NCI-H460 (cell line): ENCODE measurements at regions not wholly inside any gene's neighbourhood (a gene's known extent, or its start where the extent isn't known, plus 50 kb on each side); places are given as distances from the start of the nearest gene placed in this dataset.
A peak's percentile ranks its signal among the peaks of the same experiment; 100 is the strongest.

Experiments used
- DNase-seq: peaks from one replicate; pipeline ENCODE4 v3.0.0-alpha.2; 2016; ENCODE audit warnings: low read depth; ENCODE audit errors: extremely low read depth

- no peak for DNase-seq
Observed at GRCh38 chr14:80381807-80382363, 170.6 kb upstream of the DIO2 start.

- DNase-seq: no peak
Observed at GRCh38 chr14:80379035-80379434, 167.7 kb upstream of the DIO2 start.

GRCh38 chr14:80378084-80378690 lies 166.9 kb upstream of the DIO2 start:
- DNase-seq: no peak

GRCh38 chr14:80364816-80365215 lies 153.5 kb upstream of the DIO2 start:
- DNase-seq: no peak

GRCh38 chr14:80364274-80364673 lies 153.0 kb upstream of the DIO2 start:
- peak; percentile 23 for DNase-seq

GRCh38 chr14:80358112-80358511 lies 146.8 kb upstream of the DIO2 start:
- DNase-seq: no peak

GRCh38 chr14:80356413-80356812 lies 145.1 kb upstream of the DIO2 start:
- DNase-seq: peak; percentile 8

- no peak for DNase-seq
Observed at GRCh38 chr14:80354860-80355581, 143.7 kb upstream of the DIO2 start.

- DNase-seq: no peak
Observed at GRCh38 chr14:80352471-80352870, 141.2 kb upstream of the DIO2 start.

- DNase-seq: no peak
Observed at GRCh38 chr14:80350707-80351106, 139.4 kb upstream of the DIO2 start.

GRCh38 chr14:80346395-80346794 lies 135.1 kb upstream of the DIO2 start:
- no peak for DNase-seq

GRCh38 chr14:80344208-80344607 lies 132.9 kb upstream of the DIO2 start:
- no peak for DNase-seq

- DNase-seq: no peak
Observed at GRCh38 chr14:80336608-80337106, 125.4 kb upstream of the DIO2 start.

GRCh38 chr14:80325688-80326087 lies 114.4 kb upstream of the DIO2 start:
- no peak for DNase-seq

GRCh38 chr14:80325112-80325511 lies 113.8 kb upstream of the DIO2 start:
- no peak for DNase-seq

GRCh38 chr14:80324649-80325048 lies 113.3 kb upstream of the DIO2 start:
- DNase-seq: no peak

GRCh38 chr14:80323038-80323665 lies 111.8 kb upstream of the DIO2 start:
- no peak for DNase-seq

GRCh38 chr14:80316441-80316840 lies 105.1 kb upstream of the DIO2 start:
- DNase-seq: no peak

GRCh38 chr14:80315681-80316080 lies 104.4 kb upstream of the DIO2 start:
- no peak for DNase-seq

- DNase-seq: no peak
Observed at GRCh38 chr14:80313806-80314205, 102.5 kb upstream of the DIO2 start.

- peak; percentile 17 for DNase-seq
Observed at GRCh38 chr14:80310938-80311750, 99.8 kb upstream of the DIO2 start.
